Jurkat, Clone E6-1 (cell line): ENCODE measurements at regions not wholly inside any gene's neighbourhood (a gene's known extent, or its start where the extent isn't known, plus 50 kb on each side); places are given as distances from the start of the nearest gene placed in this dataset.
A peak's percentile ranks its signal among the peaks of the same experiment; 100 is the strongest.

Experiments used
- DNase-seq: peaks from one replicate; pipeline ENCODE4 v3.0.0-alpha.2; 2011; ENCODE audit warnings: low read depth, low spot score
- H3K4me3 ChIP-seq: 2 replicates; pipeline ENCODE4 v1.5.1; 2011; ENCODE audit warnings: mild to moderate bottlenecking, low read length, control low read depth, moderate library complexity

DNA sequence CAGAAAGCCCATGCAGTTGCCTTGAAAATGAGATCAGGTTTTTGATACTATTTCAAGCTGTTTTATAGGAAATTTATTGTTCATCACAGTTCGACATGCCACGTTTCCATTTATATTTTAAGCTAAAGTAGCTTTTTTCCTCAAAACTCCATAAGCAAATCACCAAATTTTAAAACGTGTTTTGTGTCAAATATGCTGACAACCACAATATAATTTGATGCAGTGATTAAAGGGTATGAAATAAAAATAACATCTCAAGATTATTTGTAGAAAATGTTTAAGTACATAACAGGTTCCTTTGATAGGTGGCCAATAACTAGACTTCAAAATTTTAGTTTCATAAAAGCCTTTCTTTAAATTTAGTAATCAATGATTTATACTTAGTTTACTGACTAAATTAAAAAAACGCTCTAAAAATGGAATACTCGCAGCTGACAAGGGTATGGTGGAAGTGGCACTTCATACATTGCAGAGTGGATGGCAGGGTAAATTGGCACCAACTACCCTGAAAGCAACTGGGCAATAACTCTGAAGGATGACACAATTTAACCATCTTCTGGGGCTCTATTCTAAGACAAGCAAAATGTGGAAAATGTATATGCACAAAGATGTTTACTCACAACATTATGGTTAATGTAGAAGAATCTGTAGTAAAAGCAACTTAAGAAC lies 481.6 kb downstream of the TNS3 start:
- H3K4me3 ChIP-seq = no peak overlapping the region
- no peak for DNase-seq

DNA sequence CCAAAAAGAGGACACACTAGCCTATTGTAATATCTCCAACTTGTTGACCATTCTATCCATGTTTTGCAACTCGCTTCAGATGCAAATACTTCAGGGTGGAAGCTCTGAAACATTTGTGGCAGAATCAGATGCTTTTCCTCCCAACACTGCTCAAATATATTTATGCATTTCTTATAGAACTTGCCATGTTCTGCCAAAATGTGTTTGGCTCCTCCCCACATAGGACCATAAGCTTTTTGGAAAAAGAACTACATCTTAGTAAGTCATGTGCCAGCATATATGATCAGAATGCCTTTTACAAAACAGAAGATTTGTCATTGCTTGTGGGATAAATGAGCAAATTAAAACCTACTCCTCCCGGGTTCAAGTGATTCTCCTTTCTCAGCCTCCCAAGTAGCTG lies 484.5 kb downstream of the TNS3 start:
- no peak for DNase-seq
- no peak overlapping the region for H3K4me3 ChIP-seq

GRCh38 chr7:47095946-47096345 lies 486.0 kb downstream of the TNS3 start:
- no peak for DNase-seq
- H3K4me3 ChIP-seq = no peak overlapping the region

DNA sequence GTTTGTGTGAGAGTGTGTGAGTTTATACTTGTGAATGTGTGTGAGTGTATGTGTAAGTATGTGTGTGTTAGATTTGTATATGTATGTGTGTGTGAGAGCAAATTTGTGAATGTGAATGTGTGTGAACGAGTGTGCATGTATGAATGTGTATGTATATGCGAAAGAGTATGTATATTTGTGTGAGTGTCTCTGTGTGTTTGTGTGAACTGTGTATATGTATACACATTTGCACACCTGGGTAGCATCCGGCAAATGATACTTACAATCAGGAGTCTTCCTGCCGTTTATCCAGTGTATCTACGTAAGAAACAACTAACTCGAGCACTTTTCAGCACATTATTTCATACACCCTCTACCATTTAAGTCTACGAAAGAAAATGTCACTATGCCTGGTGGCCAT lies 487.4 kb downstream of the TNS3 start:
- no peak overlapping the region for H3K4me3 ChIP-seq
- DNase-seq = no peak

- no peak for DNase-seq
- no peak overlapping the region for H3K4me3 ChIP-seq
These were observed 488.3 kb downstream of the TNS3 start for GRCh38 chr7:47093320-47094234.

DNA sequence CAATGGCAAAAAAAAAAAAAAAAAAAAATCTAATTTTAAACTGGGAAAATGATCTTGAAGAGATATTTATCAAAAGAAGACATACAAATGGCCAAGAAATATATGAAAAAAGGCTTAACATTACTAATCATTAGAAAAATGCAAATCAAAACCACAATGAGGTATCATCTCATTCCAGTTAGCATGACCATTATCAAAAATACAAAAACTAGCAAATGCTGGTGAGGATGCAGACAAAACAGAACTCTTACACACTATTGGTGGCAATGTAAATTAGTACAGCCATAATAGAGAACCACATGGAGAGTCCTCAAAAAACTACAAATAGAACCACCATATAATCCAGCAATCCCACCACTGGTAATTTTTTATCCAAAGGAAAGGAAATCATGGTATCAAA lies 489.6 kb downstream of the TNS3 start:
- no peak for DNase-seq

GRCh38 chr7:47091141-47091540 lies 490.8 kb downstream of the TNS3 start:
- no peak for DNase-seq
- no peak overlapping the region for H3K4me3 ChIP-seq

More for the DNA sequence above, 489.6 kb downstream of the TNS3 start:
- H3K4me3 ChIP-seq = no peak overlapping the region

GRCh38 chr7:47089461-47089860 lies 492.4 kb downstream of the TNS3 start:
- no peak overlapping the region for H3K4me3 ChIP-seq
- no peak for DNase-seq

DNA sequence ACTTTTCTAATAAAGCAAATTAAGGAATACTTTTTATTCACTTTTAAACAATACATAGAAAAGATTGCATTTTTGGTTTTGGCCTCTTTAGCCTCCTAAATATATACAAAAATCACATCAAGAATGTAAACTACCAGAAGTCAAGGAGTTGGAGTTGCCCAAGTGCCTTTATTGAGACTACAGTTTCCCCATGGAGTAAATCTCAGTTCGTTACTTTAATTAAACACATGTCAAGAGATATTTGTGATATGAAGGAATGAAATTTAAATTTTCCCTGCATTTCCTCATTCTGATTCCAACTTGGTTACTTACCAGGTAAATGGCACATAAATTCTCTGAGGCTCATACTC lies 492.9 kb downstream of the TNS3 start:
- no peak for DNase-seq

GRCh38 chr7:47088329-47089067 lies 493.4 kb downstream of the TNS3 start:
- H3K4me3 ChIP-seq = no peak overlapping the region
- DNase-seq = peak; percentile 31

More for the DNA sequence above, 492.9 kb downstream of the TNS3 start:
- H3K4me3 ChIP-seq = no peak overlapping the region

DNA sequence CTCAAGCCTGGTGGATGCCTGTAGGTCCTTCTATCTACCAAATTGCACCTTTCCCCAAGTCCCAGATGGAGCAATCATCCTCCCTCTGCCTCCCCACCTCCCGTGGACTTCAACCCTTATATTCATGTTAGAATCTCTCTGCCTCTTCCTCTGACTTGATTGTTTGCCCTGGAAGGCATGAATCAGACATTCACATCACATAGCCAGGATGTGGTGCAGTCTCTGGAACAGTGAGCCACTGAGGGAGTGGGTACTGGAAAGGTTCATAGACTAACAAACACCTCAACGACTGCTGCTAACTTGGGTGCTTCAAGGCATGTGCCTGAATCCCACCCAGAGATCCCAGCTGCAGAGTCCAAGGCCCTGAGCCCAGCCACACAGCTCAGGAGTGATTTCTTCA lies 494.0 kb downstream of the TNS3 start:
- DNase-seq = no peak
- H3K4me3 ChIP-seq = no peak overlapping the region

GRCh38 chr7:47085491-47086275 lies 496.2 kb downstream of the TNS3 start:
- no peak overlapping the region for H3K4me3 ChIP-seq
- DNase-seq = no peak

- DNase-seq = no peak
- H3K4me3 ChIP-seq = no peak overlapping the region
These were observed 498.2 kb downstream of the TNS3 start for GRCh38 chr7:47083476-47084250.

DNA sequence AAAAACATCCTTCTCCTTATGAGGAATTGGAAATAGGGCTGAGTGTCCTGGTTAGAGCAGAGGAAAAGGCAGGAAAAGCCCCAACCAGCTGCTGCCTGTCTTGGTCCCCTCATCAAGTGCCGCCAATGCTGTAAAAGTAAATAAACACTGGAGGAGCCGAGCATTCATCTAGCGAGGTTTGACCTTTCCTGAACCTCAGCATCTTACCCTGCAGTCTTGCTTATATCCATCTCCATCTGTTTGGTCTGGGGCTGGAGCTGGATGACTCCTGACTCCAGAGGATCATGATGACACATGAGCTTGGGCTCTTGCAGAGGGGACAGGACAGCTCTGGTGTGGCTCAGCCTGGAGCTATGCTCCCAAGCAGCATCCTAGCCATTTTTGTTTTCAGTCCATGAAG lies 501.1 kb downstream of the TNS3 start:
- no peak for DNase-seq
- H3K4me3 ChIP-seq = no peak overlapping the region

DNA sequence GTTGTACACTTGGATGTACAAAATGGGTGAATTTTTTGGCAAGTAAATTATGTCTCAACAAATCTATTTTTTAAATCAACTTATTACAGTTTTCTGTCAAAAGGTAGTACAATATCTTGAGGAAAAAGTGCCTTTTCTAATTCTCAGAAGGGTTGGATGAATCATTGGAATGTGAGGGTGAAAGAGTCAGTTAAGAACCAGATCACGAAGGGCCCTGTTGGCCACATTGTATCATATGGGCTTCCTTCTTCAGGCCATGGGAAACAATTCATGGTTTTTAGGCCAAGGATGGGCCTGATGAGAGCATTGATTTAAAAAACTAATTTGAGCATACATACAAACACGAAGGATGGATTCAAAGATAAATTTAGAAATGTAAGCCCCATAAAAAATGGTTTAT lies 503.7 kb downstream of the TNS3 start:
- H3K4me3 ChIP-seq = no peak overlapping the region
- no peak for DNase-seq

- no peak for DNase-seq
- H3K4me3 ChIP-seq = no peak overlapping the region
These were observed 507.2 kb downstream of the TNS3 start for GRCh38 chr7:47074702-47075153.

DNA sequence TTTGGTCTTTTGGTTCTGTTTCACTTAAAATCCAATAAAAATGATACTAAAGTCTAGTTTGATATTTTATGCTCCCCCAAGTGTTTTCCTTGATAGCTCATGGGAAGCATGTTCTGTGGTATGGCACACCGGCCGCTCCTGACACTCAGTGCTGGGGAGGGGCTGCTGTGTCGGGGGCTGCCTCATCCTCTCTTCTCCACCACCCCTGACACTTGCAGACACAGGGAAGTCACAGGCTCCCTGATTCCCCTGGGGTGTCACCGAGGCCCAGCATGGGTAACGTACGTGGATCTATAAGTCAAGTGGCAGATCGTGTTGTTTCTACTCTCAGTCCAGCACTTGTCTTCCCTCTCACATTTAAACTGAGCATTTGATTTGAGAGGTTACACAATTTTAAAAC lies 508.6 kb downstream of the TNS3 start:
- no peak for DNase-seq
- no peak overlapping the region for H3K4me3 ChIP-seq

DNA sequence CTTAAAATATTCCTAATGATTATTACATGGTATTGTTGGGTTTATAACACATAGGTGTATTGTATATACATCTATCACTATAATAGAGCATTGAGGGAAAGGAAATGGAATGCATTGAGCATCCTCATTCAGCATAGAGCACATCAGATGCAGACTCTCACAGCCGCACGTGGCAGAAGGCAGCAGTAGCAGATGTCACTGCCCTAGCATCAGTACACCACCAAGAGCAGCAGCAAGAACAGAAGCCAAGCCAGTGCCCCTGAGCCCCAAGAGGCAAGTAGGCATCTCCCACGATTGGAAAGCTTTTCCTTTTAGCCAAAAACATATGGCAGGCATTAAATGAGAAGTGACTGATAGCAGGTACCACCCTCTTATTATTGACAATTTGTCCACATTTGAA lies 510.0 kb downstream of the TNS3 start:
- H3K4me3 ChIP-seq = no peak overlapping the region

More for the DNA sequence above, 510.0 kb downstream of the TNS3 start:
- DNase-seq = no peak
